DMS153 treated with DMSO at 0.1 percent for 48 hours (cell line): ENCODE measurements at regions not wholly inside any gene's neighbourhood (a gene's known extent, or its start where the extent isn't known, plus 50 kb on each side); places are given as distances from the start of the nearest gene placed in this dataset.
"Not testable (repeated sequence)": the region's sequence is repeated elsewhere in the genome, so short reads cannot be mapped to it uniquely, and the experiment has no call there.

Experiments used
- DNase-seq: peaks from one replicate; lab custom pipeline; 2025; ENCODE audit not compliant: unreplicated experiment; lab: John Stamatoyannopoulos, UW

- not testable (repeated sequence) for DNase-seq
Measured at GRCh38 chr9:42325142-42325541, 141.7 kb downstream of the SPATA31A6 start.

GRCh38 chr9:42325561-42325960 is 142.1 kb downstream of the SPATA31A6 start:
- DNase-seq = not testable (repeated sequence)

- not testable (repeated sequence) for DNase-seq
Measured at GRCh38 chr9:42326482-42326881, 143.0 kb downstream of the SPATA31A6 start.

- not testable (repeated sequence) for DNase-seq
Measured at GRCh38 chr9:42335342-42335741, 151.9 kb downstream of the SPATA31A6 start.

- DNase-seq = not testable (repeated sequence)
Measured at GRCh38 chr9:42335984-42336657, 152.7 kb downstream of the SPATA31A6 start.

GRCh38 chr9:42338275-42338674 is 154.8 kb downstream of the SPATA31A6 start:
- DNase-seq = not testable (repeated sequence)

- DNase-seq = not testable (repeated sequence)
Measured at GRCh38 chr9:42339671-42340434, 156.4 kb downstream of the SPATA31A6 start.

GRCh38 chr9:42340435-42340723 is 156.9 kb downstream of the SPATA31A6 start:
- DNase-seq = not testable (repeated sequence)

- not testable (repeated sequence) for DNase-seq
Measured at GRCh38 chr9:42341860-42342259, 158.4 kb downstream of the SPATA31A6 start.

- not testable (repeated sequence) for DNase-seq
Measured at GRCh38 chr9:42342297-42342696, 158.8 kb downstream of the SPATA31A6 start.

GRCh38 chr9:42344508-42344907 is 161.0 kb downstream of the SPATA31A6 start:
- DNase-seq = not testable (repeated sequence)

GRCh38 chr9:42346916-42347315 is 163.5 kb downstream of the SPATA31A6 start:
- DNase-seq = not testable (repeated sequence)

- not testable (repeated sequence) for DNase-seq
Measured at GRCh38 chr9:42349181-42349580, 165.7 kb downstream of the SPATA31A6 start.

- DNase-seq = not testable (repeated sequence)
Measured at GRCh38 chr9:42350412-42350811, 167.0 kb downstream of the SPATA31A6 start.

- DNase-seq = not testable (repeated sequence)
Measured at GRCh38 chr9:42357604-42358373, 174.3 kb downstream of the SPATA31A6 start.

GRCh38 chr9:42358626-42359247 is 175.3 kb downstream of the SPATA31A6 start:
- not testable (repeated sequence) for DNase-seq

- DNase-seq = not testable (repeated sequence)
Measured at GRCh38 chr9:42364410-42365243, 181.2 kb downstream of the SPATA31A6 start.

GRCh38 chr9:42365244-42365945 is 181.9 kb downstream of the SPATA31A6 start:
- not testable (repeated sequence) for DNase-seq

- DNase-seq = not testable (repeated sequence)
Measured at GRCh38 chr9:42368279-42368881, 184.9 kb downstream of the SPATA31A6 start.
